Left ventricle myocardium inferior (tissue), 1 donor: ENCODE measurements at regions not wholly inside any gene's neighbourhood (a gene's known extent, or its start where the extent isn't known, plus 50 kb on each side); places are given as distances from the start of the nearest gene placed in this dataset.

Experiments
- DNase-seq: peaks from one replicate; pipeline ENCODE4 v3.0.0-alpha.2; 2020
- H3K27ac ChIP-seq: fragments of 200-600 bp; replicated peaks from 2 replicates; pipeline ENCODE4 v1.8.0; 2021
- H3K27me3 ChIP-seq: fragments of 200-600 bp; 2 replicates; pipeline ENCODE4 v1.8.0; 2021; ENCODE audit warnings: low read depth
- H3K36me3 ChIP-seq: fragments of 200-600 bp; 2 replicates; pipeline ENCODE4 v1.8.0; 2021
- H3K4me1 ChIP-seq: fragments of 200-600 bp; 2 replicates; pipeline ENCODE4 v1.8.0; 2021
- H3K4me3 ChIP-seq: fragments of 200-600 bp; 2 replicates; pipeline ENCODE4 v1.8.0; 2021; ENCODE audit warnings: mild to moderate bottlenecking, moderate library complexity
- H3K9me3 ChIP-seq: fragments of 200-600 bp; replicated peaks from 2 replicates; pipeline ENCODE4 v1.8.0; 2021
- CTCF ChIP-seq: fragments of 200-600 bp; IDR thresholded peaks from 2 replicates; pipeline ENCODE4 v1.8.0; 2021; ENCODE audit warnings: antibody characterized with exemption, mild to moderate bottlenecking, borderline replicate concordance
- intact Hi-C: fragments of 100-400 bp; cut with micrococcal nuclease; formaldehyde crosslinking; loops from one replicate; pipeline ENCODE4 v1.11.0; 2022
- donor health status: DM: no; HTN: yes; CAD: no; lungs with severe emphysema.

GRCh38 chr2:224190234-224190935, 151.3 kb upstream of the SERPINE2 start:
- no peak overlapping the region for H3K4me3 ChIP-seq
- no peak overlapping the region for H3K27ac ChIP-seq
- H3K4me1 ChIP-seq: peaks cover under 1% of the 10 kb centered on the region
- TF ChIP-seq CTCF: no peak
- DNase-seq: no peak
- intact Hi-C loops: no loop called here
- no peaks in the 10 kb centered on the region for H3K36me3 ChIP-seq
- H3K27me3 ChIP-seq: no peaks in the 10 kb centered on the region
- peaks cover 17% of the 10 kb centered on the region for H3K9me3 ChIP-seq

- Histone ChIP-seq H3K27ac (no peak overlapping the region), H3K4me3 (no peak overlapping the region), H3K36me3 (no peaks in the 10 kb centered on the region), H3K27me3 (no peaks in the 10 kb centered on the region), H3K9me3 (peaks cover 11% of the 10 kb centered on the region), H3K4me1 (no peaks in the 10 kb centered on the region)
- no peak for TF ChIP-seq CTCF
- intact Hi-C loops: no loop called here
- no peak for DNase-seq
Observed at GRCh38 chr2:224187220-224187619, 148.1 kb upstream of the SERPINE2 start.

- Histone ChIP-seq H3K4me3 (no peak overlapping the region), H3K36me3 (no peaks in the 10 kb centered on the region), H3K4me1 (no peaks in the 10 kb centered on the region), H3K27ac (no peak overlapping the region), H3K27me3 (no peaks in the 10 kb centered on the region), H3K9me3 (peaks cover 11% of the 10 kb centered on the region)
- DNase-seq: no peak
- intact Hi-C loops: no loop called here
- TF ChIP-seq CTCF: no peak
Observed at GRCh38 chr2:224185023-224185601, 146.0 kb upstream of the SERPINE2 start.

- no peak for DNase-seq
- H3K27me3 ChIP-seq: no peaks in the 10 kb centered on the region
- H3K27ac ChIP-seq: no peak overlapping the region
- no peaks in the 10 kb centered on the region for H3K4me1 ChIP-seq
- no peak for TF ChIP-seq CTCF
- intact Hi-C loops: no loop called here
- H3K36me3 ChIP-seq: no peaks in the 10 kb centered on the region
- H3K4me3 ChIP-seq: no peak overlapping the region
- H3K9me3 ChIP-seq: peaks cover 11% of the 10 kb centered on the region
Observed at GRCh38 chr2:224183086-224183485, 144.0 kb upstream of the SERPINE2 start.

- Histone ChIP-seq H3K27me3 (no peaks in the 10 kb centered on the region), H3K36me3 (no peaks in the 10 kb centered on the region), H3K4me1 (no peaks in the 10 kb centered on the region), H3K27ac (no peak overlapping the region), H3K4me3 (no peak overlapping the region), H3K9me3 (peaks cover 8% of the 10 kb centered on the region)
- intact Hi-C loops: no loop called here
- TF ChIP-seq CTCF: no peak
- no peak for DNase-seq
Observed at GRCh38 chr2:224182498-224182897, 143.4 kb upstream of the SERPINE2 start.
